GM12865 (cell line): ENCODE measurements at regions not wholly inside any gene's neighbourhood (a gene's known extent, or its start where the extent isn't known, plus 50 kb on each side); places are given as distances from the start of the nearest gene placed in this dataset.

Experiments
- DNase-seq: peaks from one replicate; pipeline ENCODE4 v3.0.0; 2010; ENCODE audit warnings: low read depth
- H3K4me3 ChIP-seq: 2 replicates; pipeline ENCODE4 v1.5.1; 2011; ENCODE audit warnings: mild to moderate bottlenecking, low read depth, low read length, control low read depth
- TF ChIP-seq, protein P1 (sequence below): IDR thresholded peaks from 2 replicates; pipeline ENCODE4 v1.5.1; 2011; ENCODE audit warnings: low read length, control low read depth, low read depth, inconsistent platforms; ENCODE audit not compliant: insufficient read depth; ENCODE audit errors: missing control alignments

GRCh38 chrX:25531096-25531495 lies 515.3 kb upstream of the ARX start:
- no peak for DNase-seq
- H3K4me3 ChIP-seq, result no peak overlapping the region
- TF ChIP-seq, protein P1, sequence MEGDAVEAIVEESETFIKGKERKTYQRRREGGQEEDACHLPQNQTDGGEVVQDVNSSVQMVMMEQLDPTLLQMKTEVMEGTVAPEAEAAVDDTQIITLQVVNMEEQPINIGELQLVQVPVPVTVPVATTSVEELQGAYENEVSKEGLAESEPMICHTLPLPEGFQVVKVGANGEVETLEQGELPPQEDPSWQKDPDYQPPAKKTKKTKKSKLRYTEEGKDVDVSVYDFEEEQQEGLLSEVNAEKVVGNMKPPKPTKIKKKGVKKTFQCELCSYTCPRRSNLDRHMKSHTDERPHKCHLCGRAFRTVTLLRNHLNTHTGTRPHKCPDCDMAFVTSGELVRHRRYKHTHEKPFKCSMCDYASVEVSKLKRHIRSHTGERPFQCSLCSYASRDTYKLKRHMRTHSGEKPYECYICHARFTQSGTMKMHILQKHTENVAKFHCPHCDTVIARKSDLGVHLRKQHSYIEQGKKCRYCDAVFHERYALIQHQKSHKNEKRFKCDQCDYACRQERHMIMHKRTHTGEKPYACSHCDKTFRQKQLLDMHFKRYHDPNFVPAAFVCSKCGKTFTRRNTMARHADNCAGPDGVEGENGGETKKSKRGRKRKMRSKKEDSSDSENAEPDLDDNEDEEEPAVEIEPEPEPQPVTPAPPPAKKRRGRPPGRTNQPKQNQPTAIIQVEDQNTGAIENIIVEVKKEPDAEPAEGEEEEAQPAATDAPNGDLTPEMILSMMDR, result no peak

DNA sequence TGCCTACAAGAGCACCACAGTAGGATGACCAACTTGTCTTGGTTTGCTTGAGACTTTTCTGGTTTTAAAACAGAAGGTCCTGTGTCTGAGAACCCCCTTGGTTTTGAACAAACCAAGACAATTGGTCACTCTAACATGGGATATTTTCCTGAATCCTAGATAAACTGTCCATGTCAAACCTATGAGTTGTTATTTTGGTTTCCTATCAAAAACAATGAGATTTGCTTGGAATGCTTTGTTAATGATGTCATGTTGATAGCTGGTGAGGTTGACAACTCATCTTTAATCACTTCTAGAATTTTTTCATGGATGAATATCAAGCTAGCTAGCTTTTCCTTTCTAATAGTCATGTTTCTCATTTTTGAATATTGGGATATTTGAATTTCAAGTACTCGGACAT lies 518.3 kb upstream of the ARX start:
- TF ChIP-seq, protein P1, result no peak
- DNase-seq, result no peak

DNA sequence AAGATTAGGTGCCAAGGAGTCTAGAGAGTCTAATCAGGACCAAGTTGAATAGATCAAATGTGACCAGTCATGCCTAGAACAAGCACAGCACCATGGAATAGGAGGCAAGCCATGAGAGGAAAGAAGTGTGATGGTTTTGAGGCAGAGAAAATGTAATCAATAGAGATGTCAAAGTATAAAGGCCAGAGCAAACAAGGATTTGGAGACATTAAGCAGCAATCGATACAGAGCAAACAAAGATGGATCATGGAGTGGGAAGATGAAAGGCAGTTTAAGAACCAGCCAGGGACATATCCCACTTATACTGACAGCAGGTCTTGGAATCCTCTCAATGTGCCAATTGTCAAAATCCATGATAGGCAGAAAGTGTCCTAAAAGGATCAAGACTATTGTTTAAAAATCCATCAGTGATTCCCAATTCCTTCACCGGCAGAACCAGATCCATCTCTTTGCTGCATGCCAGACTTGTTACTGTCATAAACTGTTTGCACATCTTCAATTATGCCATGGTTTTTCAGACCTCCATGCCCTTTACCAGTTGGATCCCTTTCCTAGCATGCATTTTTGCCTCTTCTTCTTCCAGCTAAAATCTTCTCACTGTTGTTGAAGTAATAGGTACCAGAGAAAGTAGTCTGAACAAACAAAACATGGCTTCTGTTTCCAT lies 520.7 kb upstream of the ARX start:
- H3K4me3 ChIP-seq, result no peak overlapping the region
- DNase-seq, result no peak
- TF ChIP-seq, protein P1, result no peak

More for the DNA sequence above, 518.3 kb upstream of the ARX start:
- H3K4me3 ChIP-seq, result no peak overlapping the region

DNA sequence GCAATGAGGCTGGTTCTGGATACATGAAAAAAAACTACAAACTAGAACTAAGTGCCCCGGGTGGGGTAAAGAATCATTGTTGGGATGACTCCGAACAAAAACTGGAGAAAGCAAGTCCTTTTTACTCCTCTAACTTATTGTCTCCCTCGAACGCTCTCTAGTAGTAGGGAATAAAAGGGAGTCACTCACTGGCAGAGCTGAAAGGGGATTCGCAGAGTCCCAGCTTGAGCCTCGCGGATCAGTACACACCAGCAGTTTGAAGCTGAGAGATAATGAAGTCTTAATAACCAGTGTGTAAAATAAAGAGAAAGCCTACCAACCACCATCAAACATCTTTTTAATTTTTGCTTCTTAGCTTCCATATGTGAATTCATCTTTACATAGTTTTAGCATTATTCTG lies 521.9 kb upstream of the ARX start:
- no peak for DNase-seq
- TF ChIP-seq, protein P1, result no peak
- H3K4me3 ChIP-seq, result no peak overlapping the region

DNA sequence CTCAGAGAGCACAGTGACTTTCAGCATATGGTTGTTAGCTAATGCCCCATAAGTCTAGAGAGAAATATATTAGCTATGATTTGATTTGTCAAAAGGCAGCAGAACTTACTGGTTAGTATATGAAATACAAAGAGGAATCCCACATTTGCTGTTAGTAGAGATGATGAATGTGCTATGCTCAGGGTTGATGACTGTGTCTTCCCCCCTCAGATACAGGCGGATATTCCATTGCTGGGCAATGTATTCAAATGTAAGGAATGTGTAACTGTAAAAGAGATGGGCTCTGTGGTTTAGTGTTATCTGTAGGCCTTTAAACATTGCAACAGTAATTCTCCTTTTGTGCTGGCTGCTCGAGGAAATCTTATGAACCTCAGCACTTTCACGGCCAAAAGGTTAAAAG lies 528.9 kb upstream of the ARX start:
- no peak overlapping the region for H3K4me3 ChIP-seq
- no peak for DNase-seq
- TF ChIP-seq, protein P1, result no peak

DNA sequence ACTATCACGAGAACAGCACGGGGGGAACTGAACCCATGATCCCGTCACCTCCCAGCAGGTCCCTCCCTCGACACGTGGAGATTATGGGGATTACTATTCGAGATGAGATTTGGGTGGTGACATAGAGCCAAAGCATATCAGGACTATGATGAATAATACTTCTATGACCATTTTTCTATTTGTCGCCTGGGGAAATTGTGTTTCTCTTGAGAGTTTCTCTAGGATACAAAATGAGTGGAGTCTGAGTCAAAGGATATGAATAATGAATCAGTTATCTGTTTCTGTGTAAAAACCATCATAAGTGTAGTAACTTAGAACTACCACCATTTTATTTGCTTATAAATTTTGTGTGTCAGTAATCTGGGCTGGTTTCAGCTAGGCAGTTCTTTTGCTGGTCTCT lies 533.0 kb upstream of the ARX start:
- TF ChIP-seq, protein P1, result no peak
- no peak overlapping the region for H3K4me3 ChIP-seq
- no peak for DNase-seq

DNA sequence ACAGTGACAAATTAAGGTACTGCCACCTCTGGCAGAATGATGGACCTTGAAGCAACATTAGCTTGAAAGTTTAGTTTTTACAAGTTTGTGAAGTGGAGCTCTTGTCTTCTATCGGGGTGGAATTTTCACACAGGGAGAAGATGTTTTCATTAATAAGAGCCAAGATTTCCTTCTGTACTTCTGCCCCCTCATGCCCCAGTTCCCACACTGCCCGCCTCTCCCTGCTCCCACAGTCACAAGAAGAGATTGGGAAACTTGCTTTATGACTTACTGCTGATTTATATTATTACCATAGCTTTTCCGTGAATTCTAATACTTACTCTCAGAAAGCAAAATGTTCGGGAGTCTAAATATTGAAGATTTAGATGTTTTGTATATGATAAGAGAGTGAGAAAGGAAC lies 539.8 kb upstream of the ARX start:
- TF ChIP-seq, protein P1, result no peak
- no peak overlapping the region for H3K4me3 ChIP-seq
- no peak for DNase-seq
